HS-5 (cell line): ENCODE measurements at regions not wholly inside any gene's neighbourhood (a gene's known extent, or its start where the extent isn't known, plus 50 kb on each side); places are given as distances from the start of the nearest gene placed in this dataset.

ENCODE experiments used
- DNase-seq: peaks from one replicate; pipeline ENCODE4 v3.0.0-alpha.2; 2012; ENCODE audit warnings: low read depth

DNA sequence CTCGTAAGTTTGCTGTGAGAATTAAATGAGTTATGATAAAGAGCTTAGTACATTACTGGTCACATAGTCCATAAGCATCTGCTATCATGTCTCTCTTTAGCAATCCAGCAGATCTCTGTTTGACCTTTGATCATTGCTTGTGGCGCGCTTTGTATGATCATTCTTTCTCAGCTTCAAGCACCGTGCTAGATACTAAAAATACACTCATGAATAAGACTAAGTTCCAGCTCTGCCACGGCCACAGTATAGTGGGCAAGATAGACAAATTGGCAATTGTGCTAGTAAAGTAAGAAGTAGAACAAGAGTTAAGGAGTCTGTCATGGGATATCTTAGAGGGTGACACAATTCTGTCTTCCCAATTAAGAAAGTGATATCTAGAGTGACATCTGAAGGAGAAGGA is 75.2 kb upstream of the ADGRF1 start:
- no peak for DNase-seq

- DNase-seq = no peak
Measured at GRCh38 chr6:47116606-47117005, 74.5 kb upstream of the ADGRF1 start.

- DNase-seq = no peak
Measured at GRCh38 chr6:47116086-47116485, 74.0 kb upstream of the ADGRF1 start.

DNA sequence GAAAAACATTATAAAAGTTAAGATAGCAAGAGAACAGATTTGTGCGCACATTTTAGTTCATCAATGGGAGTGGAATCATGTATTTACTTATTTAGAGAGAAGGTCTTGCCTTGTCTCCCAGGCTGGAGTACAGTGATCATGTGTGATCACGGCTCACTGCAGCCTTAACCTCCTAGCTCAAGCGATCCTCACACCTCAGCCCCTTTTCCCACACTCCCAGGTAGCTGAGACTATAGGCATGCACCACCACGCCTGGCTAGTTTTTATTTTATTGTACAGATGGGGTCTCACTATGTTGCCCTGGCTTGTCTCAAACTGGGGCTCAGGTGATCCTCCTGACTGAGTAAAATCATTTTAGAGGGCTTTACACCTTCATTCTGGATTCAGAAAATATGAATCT is 72.3 kb upstream of the ADGRF1 start:
- no peak for DNase-seq

DNA sequence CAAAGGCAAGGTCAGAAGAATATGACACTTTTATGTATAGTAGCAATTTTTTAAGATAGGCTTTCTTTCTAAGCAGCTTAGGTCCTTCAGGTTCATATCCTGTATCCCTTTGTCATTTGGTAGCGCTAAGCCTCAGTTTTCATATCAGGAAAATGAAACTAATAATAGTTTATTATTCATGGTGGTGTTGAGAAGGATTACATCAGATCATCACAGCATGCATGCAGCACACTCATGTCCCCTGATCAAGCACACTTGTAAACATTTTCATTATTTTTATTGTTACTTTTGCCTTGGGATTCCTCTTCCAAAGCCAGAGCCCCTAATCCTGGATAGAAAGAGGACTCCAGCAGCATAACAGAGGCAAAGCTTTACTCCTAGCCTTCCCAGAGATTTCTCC is 70.2 kb upstream of the ADGRF1 start:
- no peak for DNase-seq

DNA sequence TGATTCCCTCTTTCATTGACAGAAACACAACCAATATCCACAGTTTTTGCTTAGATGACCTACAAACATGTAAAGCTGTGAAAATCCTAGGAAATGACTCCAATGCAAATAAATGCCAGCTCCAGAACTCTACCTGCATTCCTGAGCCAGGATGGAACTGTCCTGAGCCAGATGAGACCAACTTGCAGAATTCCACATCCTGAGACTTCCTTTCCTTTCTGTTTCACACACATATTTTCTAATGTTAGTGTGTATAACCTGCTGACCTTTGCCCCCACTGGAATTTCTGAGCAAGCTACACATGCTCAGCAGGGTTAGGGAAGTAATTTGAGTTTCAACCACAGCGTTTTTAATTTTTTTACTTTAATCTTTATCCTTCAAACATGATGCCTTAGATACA is 69.6 kb upstream of the ADGRF1 start:
- peak; percentile 31 for DNase-seq

DNA sequence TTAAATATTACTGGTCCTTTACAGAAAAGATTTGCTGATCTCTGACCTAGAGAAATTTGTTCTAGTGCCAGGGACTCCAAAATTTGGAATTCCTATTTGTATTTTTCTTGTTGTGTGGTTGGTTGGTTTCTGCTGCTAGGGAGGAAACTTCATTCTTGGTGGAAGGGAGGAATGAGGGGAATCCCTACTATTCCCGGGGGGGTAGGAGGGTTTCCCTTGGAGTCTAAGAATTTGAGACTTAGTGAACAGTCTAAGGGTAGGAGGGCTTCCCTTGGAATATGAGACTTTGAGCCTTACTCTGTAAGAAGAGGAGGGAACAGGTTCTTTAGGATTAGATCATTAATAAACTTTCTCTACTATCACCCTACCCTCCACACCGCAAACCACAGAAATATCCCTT is 67.1 kb upstream of the ADGRF1 start:
- DNase-seq = no peak

DNA sequence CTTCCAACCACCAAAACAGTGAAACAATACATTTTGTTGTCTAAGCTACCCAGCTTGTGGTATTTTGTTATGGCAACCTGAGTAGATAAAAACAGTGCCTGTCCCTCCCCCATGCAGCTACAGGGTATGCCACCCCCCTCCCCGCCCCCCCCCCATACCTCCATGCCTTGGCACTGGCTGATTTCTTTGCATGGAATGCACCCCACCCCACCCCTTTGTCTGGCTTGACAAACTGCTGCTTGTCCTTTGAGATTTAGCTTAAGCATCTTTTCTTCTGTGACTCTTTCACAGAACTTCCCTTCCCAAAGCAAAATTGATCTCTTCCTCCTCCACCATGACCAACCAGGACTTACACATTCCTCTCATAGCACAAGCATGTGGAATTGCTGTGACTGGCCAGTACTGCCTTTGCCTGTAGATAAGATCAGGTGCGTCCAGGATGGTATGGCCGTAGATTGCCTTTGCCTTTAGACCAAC is 64.6 kb upstream of the ADGRF1 start:
- no peak for DNase-seq

DNA sequence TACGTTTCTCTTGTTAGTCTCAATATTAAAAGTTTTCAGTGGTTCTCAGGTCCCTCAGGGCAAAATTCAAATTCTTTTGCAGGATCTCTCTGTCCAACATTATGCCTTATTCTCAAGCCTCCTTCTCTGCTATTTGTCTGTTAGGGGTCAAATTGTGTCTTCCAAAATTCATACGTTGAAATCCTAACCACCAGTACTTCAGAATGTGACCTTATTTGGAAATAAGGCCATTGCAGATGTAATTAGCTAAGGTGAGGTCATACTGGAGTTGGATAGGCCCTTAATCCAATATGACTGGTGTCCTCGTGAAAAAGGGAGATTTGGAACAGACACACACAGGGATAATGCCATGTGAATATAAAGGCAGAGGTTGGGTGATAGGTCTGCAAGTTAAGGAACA is 64.1 kb upstream of the ADGRF1 start:
- DNase-seq = no peak

- DNase-seq = no peak
Measured at GRCh38 chr6:47105469-47106178, 63.5 kb upstream of the ADGRF1 start.

GRCh38 chr6:47103931-47104330 is 61.8 kb upstream of the ADGRF1 start:
- DNase-seq = no peak

- DNase-seq = no peak
Measured at GRCh38 chr6:47102331-47102730, 60.2 kb upstream of the ADGRF1 start.

- DNase-seq = no peak
Measured at GRCh38 chr6:47098570-47098993, 56.5 kb upstream of the ADGRF1 start.

DNA sequence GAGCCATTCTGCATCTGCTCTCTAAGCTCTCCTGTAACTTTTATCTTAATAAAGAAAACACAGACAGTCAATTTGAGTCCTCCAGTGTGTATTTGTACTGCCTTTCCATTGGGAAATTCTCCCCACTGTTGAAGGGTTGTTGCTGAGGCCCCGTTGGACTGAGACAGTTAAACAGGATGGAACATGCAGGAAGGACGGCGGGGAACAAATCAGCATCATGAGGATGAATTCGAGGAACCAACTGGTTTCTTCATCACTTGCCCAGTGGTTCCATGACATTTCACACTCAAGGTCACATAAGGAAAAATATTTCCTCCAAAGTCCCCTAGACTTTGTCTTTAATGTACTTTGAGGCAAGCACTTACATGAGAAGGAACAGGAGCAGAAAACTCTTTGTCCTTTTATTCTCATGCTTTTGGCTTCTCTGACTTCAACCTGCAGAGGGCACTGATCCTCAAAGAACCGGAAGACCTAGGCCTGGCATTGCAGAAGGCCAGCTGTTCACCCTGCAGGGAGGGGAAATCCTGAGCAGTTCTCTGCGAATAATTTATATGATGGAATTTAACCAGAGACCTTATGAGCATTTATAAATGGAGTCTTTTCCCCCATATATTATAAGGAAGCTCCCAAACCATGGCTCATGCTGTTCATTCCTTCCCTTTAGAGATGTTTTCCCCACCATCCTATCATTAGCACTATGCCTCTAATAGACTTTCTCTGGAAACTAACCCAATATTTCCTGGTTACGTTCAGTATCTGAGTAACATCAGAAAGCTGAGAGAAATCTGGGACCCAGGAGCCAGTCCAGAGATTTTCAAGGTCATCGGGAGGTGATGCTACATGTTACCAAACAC is 55.2 kb upstream of the ADGRF1 start:
- DNase-seq = peak; percentile 46

GRCh38 chr6:47096211-47096895 is 54.2 kb upstream of the ADGRF1 start:
- no peak for DNase-seq

GRCh38 chr6:47094241-47094925 is 52.3 kb upstream of the ADGRF1 start:
- DNase-seq = no peak

DNA sequence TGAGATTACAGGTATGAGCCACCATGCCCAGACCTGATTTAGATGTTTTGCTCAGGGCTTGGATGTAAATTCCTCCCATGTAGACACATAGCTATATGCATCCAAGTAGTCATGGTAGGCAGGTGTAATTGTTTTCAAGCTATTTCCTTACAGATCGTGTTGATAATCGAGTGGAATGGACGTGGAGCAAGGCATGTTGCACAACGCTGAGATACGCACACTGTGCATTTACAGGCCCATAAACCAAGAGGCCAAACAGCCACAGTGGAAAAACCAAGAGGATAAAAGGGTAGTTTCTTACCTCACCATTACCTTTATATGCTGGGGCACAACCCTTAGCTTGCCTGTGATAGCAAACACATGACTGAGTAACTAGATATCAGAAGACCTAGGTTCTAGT is 51.0 kb upstream of the ADGRF1 start:
- DNase-seq = no peak

DNA sequence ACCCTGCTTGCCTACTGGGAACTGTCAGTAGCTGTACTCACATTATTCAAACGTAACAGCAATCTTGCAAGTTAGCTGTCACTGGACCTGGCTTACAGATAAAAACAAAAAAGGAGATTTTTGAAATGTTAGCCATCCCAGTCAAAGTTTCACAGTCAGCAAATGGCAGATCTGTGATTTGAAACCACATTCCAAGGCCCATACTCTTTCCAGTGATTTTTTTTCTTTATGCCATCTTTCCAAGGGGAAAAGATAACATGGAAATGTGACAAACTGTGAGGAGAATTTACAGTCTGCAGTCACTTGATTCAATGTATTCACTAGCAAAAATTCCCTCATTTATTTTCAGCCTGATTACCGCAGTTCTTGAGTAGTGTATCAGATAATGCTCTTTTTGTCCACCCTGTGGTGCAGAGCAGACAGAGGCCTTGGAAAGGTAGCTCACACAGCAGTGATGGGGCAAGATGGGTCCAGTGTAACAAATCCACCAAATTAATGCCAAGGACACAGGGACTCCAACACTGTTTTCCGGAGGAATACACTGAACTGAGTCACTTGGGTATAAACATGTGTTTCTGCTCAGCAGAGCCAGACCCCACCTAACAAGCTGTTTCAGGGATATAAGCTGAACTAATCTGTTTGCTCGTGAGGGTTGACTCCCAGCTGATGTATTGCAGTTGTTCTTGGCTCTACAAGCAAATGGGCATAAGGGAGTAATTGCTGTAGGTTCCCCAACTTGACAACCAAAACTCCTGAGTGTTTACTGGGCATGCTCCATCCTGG is 49.9 kb upstream of the ADGRF1 start:
- DNase-seq = no peak
